HG03432 (cell line): ENCODE measurements at regions not wholly inside any gene's neighbourhood (a gene's known extent, or its start where the extent isn't known, plus 50 kb on each side); places are given as distances from the start of the nearest gene placed in this dataset.
A peak's percentile ranks its signal among the peaks of the same experiment; 100 is the strongest.

Experiments
- ATAC-seq: cut with Tn5 transposase; IDR thresholded peaks from one replicate; pipeline ENCODE4 v1.9.1; 2021; ENCODE audit warnings: mild to moderate bottlenecking, moderate library complexity; ENCODE audit not compliant: unreplicated experiment

- ATAC-seq: no peak
Measured at GRCh38 chr7:145005601-145006000, 169.7 kb upstream of the TPK1 start.

GRCh38 chr7:144997512-144997911, 161.7 kb upstream of the TPK1 start:
- ATAC-seq: no peak

- ATAC-seq: no peak
Measured at GRCh38 chr7:144995495-144995894, 159.6 kb upstream of the TPK1 start.

GRCh38 chr7:144991041-144991440, 155.2 kb upstream of the TPK1 start:
- ATAC-seq: no peak

- no peak for ATAC-seq
Measured at GRCh38 chr7:144987686-144988085, 151.8 kb upstream of the TPK1 start.

- no peak for ATAC-seq
Measured at GRCh38 chr7:144982133-144982532, 146.3 kb upstream of the TPK1 start.

- ATAC-seq: no peak
Measured at GRCh38 chr7:144975882-144976281, 140.0 kb upstream of the TPK1 start.

GRCh38 chr7:144969787-144970186, 133.9 kb upstream of the TPK1 start:
- ATAC-seq: peak; percentile 54

GRCh38 chr7:144960763-144961162, 124.9 kb upstream of the TPK1 start:
- ATAC-seq: no peak

GRCh38 chr7:144957998-144958397, 122.1 kb upstream of the TPK1 start:
- ATAC-seq: no peak

GRCh38 chr7:144955422-144955821, 119.6 kb upstream of the TPK1 start:
- no peak for ATAC-seq

GRCh38 chr7:144941127-144941526, 105.3 kb upstream of the TPK1 start:
- no peak for ATAC-seq

- no peak for ATAC-seq
Measured at GRCh38 chr7:144937199-144937598, 101.3 kb upstream of the TPK1 start.

- no peak for ATAC-seq
Measured at GRCh38 chr7:144936314-144936713, 100.5 kb upstream of the TPK1 start.

- no peak for ATAC-seq
Measured at GRCh38 chr7:144910411-144910810, 74.6 kb upstream of the TPK1 start.

GRCh38 chr7:144908943-144909556, 73.2 kb upstream of the TPK1 start:
- peak; percentile 16 for ATAC-seq

GRCh38 chr7:144908324-144908723, 72.5 kb upstream of the TPK1 start:
- peak; percentile 43 for ATAC-seq

- ATAC-seq: peak; percentile 88
Measured at GRCh38 chr7:144907577-144907976, 71.7 kb upstream of the TPK1 start.

GRCh38 chr7:144903201-144903600, 67.3 kb upstream of the TPK1 start:
- no peak for ATAC-seq

- no peak for ATAC-seq
Measured at GRCh38 chr7:144892761-144893160, 56.9 kb upstream of the TPK1 start.
